ENCODE measurements at regions not wholly inside any gene's neighbourhood (a gene's known extent, or its start where the extent isn't known, plus 50 kb on each side); places are given as distances from the start of the nearest gene placed in this dataset.

DNA sequence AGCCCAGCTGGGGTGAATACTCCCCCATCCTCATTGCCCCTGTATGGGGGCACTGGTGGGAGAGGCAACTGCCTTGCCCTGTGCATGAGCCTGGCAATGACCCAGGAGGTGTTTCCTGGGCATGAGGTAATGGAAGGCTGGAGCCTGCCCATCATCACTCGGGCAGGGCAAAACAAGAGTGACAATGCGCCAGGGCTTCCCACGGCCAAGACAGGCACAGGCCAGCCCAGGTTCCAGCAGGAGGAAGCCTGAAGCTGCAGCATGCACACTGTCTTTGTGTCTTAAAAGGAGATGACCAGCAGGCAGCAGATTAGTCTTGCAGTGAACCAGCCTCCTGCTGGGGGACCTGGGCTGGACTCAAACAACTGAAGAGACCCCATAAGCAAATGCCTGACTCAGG is 92.2 kb upstream of the SMIM23 start:
- DNase-seq = no peak

DNA sequence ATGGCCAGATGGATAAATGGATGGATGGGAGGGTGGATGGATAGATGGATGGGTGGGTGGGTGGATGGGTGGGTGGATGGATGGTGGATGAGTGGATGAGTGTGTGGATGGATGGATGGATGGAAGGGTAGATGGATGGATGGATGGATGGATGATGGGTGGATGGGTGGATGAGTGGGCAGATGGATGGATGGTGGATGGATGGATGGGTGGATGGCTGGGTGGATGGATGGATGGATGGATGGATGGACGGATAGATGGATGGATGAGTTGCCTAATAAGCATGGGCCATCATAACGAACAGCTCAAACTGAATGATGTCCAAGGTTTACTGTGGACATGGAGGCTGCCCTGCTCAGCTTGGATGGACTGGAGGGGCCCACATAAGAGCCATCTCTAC is 89.8 kb upstream of the SMIM23 start:
- DNase-seq = no peak

DNA sequence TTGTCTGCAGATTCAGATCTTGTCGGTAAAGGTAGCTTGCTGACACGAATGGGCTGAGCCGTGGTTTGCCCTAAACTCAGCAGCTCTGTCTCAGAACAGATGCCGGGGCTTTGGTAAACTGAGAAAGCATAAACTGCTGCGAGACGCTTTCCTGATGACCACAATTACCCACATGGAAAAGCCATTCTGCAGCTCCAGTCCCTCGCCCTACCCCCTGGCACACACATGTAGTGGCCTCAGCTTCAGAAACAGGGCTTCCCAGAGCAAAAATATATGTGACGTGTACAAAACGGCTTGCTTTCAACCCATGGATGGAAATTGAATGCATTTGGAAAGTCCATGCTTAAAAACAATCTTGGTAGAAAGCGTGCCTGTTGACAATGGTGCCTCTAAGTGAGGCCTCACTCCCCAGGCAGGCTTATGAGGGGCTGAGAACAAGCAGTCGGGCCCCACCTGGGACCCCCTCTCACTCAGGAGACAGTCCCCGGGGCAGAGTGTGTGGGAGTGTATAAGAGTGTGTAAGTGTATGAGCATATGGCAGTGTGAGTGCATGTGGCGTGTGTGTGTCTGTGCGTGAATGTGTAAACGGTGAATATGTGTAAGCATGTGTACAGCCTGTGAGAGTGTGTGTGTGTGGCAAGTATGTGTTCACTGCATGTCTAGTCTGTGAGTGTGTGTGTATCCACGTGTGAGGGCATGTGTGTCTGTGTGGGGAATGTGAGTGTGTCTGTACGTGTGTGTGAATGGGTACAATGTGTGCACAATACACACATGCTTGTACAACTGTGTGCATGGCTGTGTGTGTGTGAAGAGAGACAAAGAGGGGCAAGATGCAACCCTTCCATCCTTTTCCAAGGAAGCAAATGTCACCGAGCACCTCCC is 88.2 kb upstream of the SMIM23 start:
- DNase-seq = no peak

- no peak for DNase-seq
Observed at GRCh38 chr5:171700318-171700912, 85.2 kb upstream of the SMIM23 start.

DNA sequence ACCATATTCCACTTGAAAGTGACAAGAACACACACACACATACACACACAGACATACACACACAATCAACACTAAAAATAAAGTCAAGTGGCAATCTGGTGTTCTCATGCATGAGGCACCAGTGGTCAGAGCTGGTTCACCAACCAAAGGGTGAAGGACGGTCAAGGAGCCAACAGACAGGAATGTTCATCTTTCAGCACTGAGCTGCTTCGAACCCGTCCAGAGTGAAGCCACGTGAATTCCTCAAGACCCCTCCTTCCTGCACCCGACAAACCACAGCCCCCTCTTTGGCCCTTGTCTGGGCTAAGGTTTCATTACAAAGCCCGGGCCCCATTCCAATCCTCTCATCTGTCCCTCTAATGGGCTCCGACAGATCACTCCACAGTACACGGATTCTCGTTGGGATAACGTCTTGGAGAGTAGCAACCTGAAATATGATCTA is 84.5 kb upstream of the SMIM23 start:
- no peak for DNase-seq

DNA sequence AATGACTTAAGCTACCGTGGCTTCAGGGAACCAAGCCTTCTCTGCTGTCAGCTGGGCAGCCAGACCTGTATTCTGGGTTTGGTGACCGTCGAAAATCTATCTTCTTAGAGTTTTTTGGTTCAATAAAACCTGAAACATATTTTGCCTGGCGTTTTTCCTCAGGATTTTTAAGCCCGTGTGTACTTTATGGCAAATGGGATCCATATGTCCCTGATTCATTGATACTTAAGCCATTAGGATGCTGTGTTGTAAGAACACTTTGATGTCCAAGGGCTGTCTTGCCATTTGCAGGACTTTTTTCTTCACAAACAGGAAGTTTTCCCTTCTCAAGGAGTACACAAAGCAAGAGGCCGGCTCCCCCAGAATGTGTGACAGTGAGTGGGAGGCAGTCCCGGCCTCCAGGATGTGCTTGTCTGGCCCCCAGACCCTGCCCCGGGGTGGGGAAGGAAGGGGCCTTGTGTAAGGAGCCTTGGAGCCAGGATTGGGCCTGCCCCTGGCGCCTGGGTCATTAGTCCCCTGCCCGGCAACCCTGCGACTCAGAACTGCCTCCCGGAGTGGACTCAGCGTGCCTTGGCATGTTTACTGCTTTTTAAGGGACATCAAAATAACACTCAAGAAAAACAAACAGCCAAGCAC is 83.4 kb upstream of the SMIM23 start:
- no peak for DNase-seq

- DNase-seq = no peak
Observed at GRCh38 chr5:171703146-171703545, 82.5 kb upstream of the SMIM23 start.

GRCh38 chr5:171705036-171705435 is 80.6 kb upstream of the SMIM23 start:
- no peak for DNase-seq

- DNase-seq = no peak
Observed at GRCh38 chr5:171705830-171706468, 79.7 kb upstream of the SMIM23 start.

- no peak for DNase-seq
Observed at GRCh38 chr5:171706736-171707441, 78.7 kb upstream of the SMIM23 start.

- no peak for DNase-seq
Observed at GRCh38 chr5:171707442-171707792, 78.2 kb upstream of the SMIM23 start.

GRCh38 chr5:171709930-171710329 is 75.7 kb upstream of the SMIM23 start:
- DNase-seq = no peak

DNA sequence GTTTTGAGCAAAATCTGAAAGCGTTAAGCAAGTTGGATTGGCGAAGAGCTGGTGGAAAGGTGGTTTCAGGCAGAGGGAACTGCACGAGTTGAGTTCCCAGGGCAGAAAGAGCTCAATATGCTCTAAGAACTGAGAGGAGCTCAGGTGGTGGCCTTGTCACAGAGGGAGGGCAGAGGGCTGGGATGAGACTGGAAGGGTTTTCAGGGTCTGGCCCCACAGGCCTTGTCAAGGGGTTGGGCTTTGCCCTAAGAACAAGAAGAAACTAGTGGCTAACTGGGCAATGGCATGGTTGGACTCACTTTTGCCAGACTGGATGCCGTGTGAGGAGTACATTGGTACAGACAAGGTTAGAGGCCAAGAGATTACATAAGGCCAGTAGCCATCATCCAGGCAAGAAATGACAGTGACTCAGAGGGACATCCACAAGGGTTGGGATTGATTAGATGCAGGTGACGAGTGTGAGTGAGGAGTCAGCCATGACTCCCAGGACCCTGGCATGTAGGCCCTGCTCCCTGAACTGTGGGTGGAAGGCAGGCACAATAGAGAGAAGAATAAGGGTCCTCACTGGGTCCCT is 75.1 kb upstream of the SMIM23 start:
- DNase-seq = no peak

GRCh38 chr5:171711571-171711970 is 74.0 kb upstream of the SMIM23 start:
- no peak for DNase-seq

DNA sequence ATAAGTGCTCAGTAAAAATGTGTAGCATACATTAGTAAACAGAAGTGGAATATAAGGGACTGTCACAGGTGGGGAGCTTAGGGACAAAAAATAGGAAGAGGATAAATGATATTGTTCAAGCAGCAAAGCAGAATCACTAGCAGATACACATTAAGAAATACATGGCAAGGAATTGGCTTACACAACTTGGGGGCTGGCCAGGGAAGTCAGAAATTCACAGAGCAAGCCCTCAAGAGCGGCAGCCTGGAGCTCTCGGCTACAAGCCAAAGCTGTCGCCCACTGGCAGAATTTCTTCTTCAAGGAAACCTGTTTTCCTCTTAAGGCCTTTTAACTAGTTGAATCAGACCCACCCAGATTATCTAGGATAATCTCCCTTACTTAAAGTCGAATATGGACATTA is 73.0 kb upstream of the SMIM23 start:
- no peak for DNase-seq

DNA sequence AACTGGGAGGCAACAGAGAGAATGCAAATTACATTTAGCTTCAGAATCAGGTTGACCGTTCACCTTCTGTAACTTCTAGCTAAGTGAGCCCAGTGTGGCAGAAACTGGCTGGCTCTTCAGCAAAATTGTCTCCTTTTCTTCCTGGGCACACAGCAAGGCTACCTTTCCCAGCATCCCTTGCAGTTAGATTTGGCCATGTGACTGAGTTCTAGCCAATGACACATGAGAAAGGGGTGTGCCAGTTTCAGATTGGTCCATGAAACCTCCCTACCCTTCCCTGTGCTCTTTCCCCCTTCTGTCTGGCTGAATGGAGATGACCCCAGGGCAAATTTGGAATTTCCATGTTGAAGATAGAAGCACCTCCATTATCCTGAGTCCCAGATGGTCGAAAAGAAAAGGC is 72.5 kb upstream of the SMIM23 start:
- DNase-seq = no peak

- DNase-seq = no peak
Observed at GRCh38 chr5:171714261-171714660, 71.4 kb upstream of the SMIM23 start.

DNA sequence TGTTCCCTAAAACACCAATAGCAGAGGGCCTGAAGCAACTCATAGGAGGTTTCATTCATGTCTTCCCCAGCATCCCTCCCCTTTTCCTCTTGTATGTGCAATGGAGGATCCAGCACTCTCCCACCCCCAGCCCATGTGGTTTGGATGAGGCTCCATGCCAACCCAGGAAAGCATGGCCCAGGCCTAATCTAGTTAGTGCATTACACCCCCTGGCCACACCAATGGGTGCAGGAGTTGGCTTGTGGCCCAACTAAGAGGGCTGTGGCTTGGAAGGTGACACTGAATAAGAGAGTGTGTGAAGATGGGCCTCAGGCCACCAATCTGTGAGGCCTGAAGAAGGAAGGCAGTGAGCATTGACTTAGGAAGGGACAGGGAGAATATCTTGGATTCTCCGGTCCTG is 70.8 kb upstream of the SMIM23 start:
- no peak for DNase-seq

DNA sequence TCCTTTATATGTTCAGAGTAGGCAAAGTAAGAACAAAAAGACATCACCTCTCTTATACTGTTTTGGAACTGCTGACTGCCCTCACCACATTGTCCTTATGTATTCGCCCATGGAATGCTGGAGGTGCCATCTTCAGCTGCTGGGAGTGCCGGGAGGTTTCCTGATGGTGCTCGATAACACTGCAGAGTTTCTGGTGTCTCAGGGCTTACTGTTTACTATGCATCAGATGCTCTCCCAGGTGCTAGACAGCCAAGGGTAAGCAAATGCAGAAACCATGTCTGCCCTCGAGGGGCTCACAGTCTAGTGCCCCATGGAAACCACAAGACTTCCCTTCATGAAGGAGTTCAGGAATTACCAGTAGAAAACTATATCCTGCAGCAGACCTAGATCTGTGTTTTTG is 70.1 kb upstream of the SMIM23 start:
- no peak for DNase-seq

GRCh38 chr5:171720086-171720485 is 65.5 kb upstream of the SMIM23 start:
- no peak for DNase-seq

- no peak for DNase-seq
Observed at GRCh38 chr5:171721464-171721863, 64.2 kb upstream of the SMIM23 start.

GRCh38 chr5:171724468-171725204 is 61.0 kb upstream of the SMIM23 start:
- no peak for DNase-seq
